ENCODE measurements at regions not wholly inside any gene's neighbourhood (a gene's known extent, or its start where the extent isn't known, plus 50 kb on each side); places are given as distances from the start of the nearest gene placed in this dataset.

GRCh38 chr3:109902549-109902948, 565.2 kb upstream of the DPPA4 start:
- H3K9me3 ChIP-seq, result no peaks in the 10 kb centered on the region
- no peaks in the 10 kb centered on the region for H3K4me1 ChIP-seq
- no peak overlapping the region for H3K27ac ChIP-seq
- no peaks in the 10 kb centered on the region for H3K36me3 ChIP-seq
- H3K4me3 ChIP-seq, result no peak overlapping the region
- no peak for DNase-seq (ENCODE audit: low spot score in 2 of 2)
- no peaks in the 10 kb centered on the region for H3K27me3 ChIP-seq
- intact Hi-C loops (cut with DNase I), result no loop called here
- TF ChIP-seq CTCF (IDR thresholded peaks at IDR 0.05), result no peak

- no peak for TF ChIP-seq CTCF (IDR thresholded peaks at IDR 0.05)
- H3K27ac ChIP-seq, result no peak overlapping the region
- H3K4me3 ChIP-seq, result no peak overlapping the region
- H3K4me1 ChIP-seq, result no peaks in the 10 kb centered on the region
- DNase-seq (ENCODE audit: low spot score in 2 of 2), result no peak
- no peaks in the 10 kb centered on the region for H3K36me3 ChIP-seq
- H3K27me3 ChIP-seq, result no peaks in the 10 kb centered on the region
- intact Hi-C loops (cut with DNase I), result no loop called here
- H3K9me3 ChIP-seq, result no peaks in the 10 kb centered on the region
These were observed 565.8 kb upstream of the DPPA4 start for GRCh38 chr3:109903100-109903499.

- Histone ChIP-seq H3K27me3 (no peaks in the 10 kb centered on the region), H3K4me3 (no peak overlapping the region)
- no peak for TF ChIP-seq CTCF (IDR thresholded peaks at IDR 0.05)
These were observed 573.4 kb upstream of the DPPA4 start for GRCh38 chr3:109910772-109911171.

GRCh38 chr3:109918740-109919139, 581.4 kb upstream of the DPPA4 start:
- no peak overlapping the region for H3K4me3 ChIP-seq
- intact Hi-C loops (cut with DNase I), result no loop called here
- DNase-seq (ENCODE audit: low spot score in 2 of 2), result no peak
- H3K36me3 ChIP-seq, result no peaks in the 10 kb centered on the region
- H3K9me3 ChIP-seq, result peaks cover 0 to 9% of the 10 kb centered on the region in 2 donors
- H3K27ac ChIP-seq, result no peak overlapping the region
- TF ChIP-seq CTCF (IDR thresholded peaks at IDR 0.05), result no peak
- no peaks in the 10 kb centered on the region for H3K27me3 ChIP-seq
- no peaks in the 10 kb centered on the region for H3K4me1 ChIP-seq

More at GRCh38 chr3:109910772-109911171, 573.4 kb upstream of the DPPA4 start:
- intact Hi-C loops (cut with DNase I), result no loop called here
- DNase-seq (ENCODE audit: low spot score in 2 of 2), result no peak
- no peaks in the 10 kb centered on the region for H3K36me3 ChIP-seq
- no peak overlapping the region for H3K27ac ChIP-seq
- no peaks in the 10 kb centered on the region for H3K4me1 ChIP-seq
- peaks cover 0 to 10% of the 10 kb centered on the region in 2 donors for H3K9me3 ChIP-seq

GRCh38 chr3:109920749-109921148, 583.4 kb upstream of the DPPA4 start:
- H3K27ac ChIP-seq, result no peak overlapping the region
- no peaks in the 10 kb centered on the region for H3K9me3 ChIP-seq
- no peaks in the 10 kb centered on the region for H3K36me3 ChIP-seq
- no peak for TF ChIP-seq CTCF (IDR thresholded peaks at IDR 0.05)
- intact Hi-C loops (cut with DNase I), result no loop called here
- no peaks in the 10 kb centered on the region for H3K4me1 ChIP-seq
- no peaks in the 10 kb centered on the region for H3K27me3 ChIP-seq
- H3K4me3 ChIP-seq, result no peak overlapping the region
- no peak for DNase-seq (ENCODE audit: low spot score in 2 of 2)

- H3K9me3 ChIP-seq, result no peaks in the 10 kb centered on the region
- H3K27me3 ChIP-seq, result no peaks in the 10 kb centered on the region
- no peak for TF ChIP-seq CTCF (IDR thresholded peaks at IDR 0.05)
- H3K4me1 ChIP-seq, result no peaks in the 10 kb centered on the region
- no peaks in the 10 kb centered on the region for H3K36me3 ChIP-seq
- DNase-seq (ENCODE audit: low spot score in 2 of 2), result no peak
- intact Hi-C loops (cut with DNase I), result no loop called here
- H3K4me3 ChIP-seq, result no peak overlapping the region
- H3K27ac ChIP-seq, result no peak overlapping the region
These were observed 584.2 kb upstream of the DPPA4 start for GRCh38 chr3:109921509-109921908.
